Fibroblast of skin of scalp (primary cell): ENCODE measurements at regions not wholly inside any gene's neighbourhood (a gene's known extent, or its start where the extent isn't known, plus 50 kb on each side); places are given as distances from the start of the nearest gene placed in this dataset.

Experiments used
- DNase-seq: peaks from one replicate; pipeline ENCODE4 v3.0.0-alpha.2; 2013

- no peak for DNase-seq
Observed at GRCh38 chr1:38249001-38249400, 202.4 kb upstream of the POU3F1 start.

DNA sequence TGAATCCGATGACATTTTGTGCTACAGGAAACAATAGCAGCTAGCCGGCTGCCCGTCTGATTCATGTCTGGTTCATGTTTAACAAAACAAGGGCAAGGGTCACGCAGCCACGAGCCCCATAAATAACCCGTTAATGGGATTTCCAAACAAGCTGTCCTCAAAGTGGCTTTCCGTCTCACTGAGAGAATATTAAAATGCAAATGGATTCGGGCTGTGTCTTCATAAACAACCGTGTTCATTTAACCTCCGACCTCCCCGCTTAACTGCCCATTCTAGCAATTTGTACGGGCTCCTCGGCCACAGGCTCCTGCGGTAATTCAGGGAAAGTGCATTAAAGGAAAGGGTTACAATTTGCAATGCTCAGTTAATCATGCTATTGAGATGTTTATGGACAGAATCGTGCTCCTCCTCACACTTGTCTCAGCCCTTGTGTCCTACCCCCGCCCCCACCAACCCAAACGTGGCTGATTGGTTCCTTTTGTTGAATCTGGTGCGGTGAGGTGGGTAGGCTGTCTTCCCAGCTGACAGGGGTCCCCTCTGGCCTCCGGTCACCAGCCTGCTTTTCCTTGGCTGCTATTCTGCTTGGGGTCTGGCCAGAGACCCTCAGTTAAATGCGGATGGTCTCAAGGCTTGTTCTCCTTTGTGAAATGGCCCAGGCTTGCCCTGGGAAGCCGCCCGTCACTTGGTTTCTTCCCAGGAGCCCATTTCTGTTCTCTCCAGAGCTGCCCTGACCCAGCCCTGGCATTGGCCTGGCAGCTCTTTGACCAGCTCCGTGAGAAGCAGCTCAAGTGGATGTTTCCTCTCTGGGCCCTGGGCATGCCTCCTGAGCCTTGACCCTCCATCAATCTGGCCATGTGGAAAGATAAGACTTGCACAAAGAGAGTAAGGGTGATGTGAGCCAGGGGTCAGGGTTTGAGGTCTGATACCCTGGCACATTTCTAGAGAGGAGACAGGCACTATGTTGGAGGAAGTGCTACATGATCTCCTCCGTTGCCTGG is 200.7 kb upstream of the POU3F1 start:
- no peak for DNase-seq

DNA sequence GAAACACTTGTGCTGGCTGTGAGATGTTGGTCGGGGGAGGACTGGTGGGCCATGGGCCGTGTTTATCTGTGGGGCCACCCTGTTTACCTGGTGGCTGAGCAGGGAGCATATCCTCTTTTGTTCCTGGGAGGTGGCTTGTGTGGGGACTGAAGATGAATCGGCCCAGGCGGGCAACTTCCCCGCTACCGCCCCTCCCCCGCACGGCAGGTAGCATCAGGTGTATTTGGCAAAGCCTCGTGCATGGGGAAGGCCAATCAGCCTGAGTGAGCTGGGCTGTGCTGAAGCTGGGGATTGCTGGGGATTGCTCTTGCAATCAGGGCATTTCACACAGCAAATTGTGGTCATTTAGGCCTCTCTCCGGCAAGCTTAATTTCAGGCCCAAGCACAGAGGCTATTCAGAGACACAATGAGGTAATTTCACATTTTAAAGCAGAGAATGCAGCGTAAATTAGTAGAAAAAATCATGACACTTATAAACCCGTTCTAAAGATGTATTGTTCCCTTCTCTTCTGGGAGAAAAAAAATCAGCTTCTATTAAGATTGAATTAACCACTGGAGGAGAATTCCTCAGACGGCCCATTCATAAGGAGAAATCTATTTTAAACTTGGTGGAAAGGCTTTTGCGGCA is 197.7 kb upstream of the POU3F1 start:
- no peak for DNase-seq

DNA sequence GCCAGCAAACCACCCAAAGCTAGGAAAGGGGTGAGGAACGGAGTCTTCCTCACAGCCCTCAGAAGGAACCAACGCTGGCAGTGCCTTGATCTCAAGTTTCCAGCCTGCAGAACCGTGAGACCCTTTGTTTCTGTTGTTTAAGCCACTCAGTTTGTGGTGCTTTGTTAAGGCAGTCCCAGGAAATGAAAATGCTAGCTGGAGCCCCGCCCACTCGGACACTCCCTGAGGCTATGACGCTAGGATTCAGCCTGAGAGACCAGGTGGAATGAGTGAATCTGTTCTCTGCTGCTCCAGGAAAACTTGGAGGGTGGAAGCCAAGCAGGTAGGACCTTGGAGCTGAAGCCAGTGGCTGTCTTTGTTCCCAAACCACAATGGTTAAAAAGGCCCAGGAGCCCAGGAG is 196.5 kb upstream of the POU3F1 start:
- DNase-seq: no peak

- DNase-seq: no peak
Observed at GRCh38 chr1:38242506-38242905, 195.9 kb upstream of the POU3F1 start.

DNA sequence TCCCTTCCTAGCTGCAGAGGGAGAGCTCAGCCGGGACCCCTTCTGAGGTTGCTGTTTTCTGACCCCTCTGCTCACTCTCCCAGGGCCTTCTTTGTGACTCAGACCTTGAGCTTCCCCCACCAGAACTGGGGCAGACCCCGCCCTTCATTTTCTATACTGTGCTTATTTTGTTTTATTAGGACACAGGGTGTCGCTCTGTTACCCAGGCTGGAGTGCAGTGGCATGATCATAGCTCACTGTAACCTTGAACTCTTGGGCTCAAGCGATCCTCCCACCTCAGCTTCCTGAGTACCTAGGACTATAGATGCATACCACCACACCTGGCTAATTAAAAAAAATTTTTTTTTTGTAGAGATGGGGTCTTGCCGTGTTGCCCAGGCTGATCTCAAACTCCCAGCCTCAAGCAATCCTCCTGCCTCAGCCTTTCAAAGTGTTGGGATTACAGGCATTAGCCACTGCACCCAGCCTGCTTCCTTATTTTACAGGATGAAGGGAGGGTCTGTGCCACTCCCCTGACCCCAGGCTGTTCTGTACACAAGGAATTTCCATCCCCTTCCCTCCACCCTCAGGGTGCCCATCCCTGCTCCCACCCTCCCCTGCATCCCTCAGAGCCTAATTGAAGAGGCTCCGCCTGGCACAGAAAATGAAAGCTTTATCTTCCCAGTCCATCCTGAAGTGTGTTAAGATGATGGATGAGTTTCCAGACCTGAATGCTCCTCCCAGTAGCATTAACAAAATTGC is 195.2 kb upstream of the POU3F1 start:
- no peak for DNase-seq

GRCh38 chr1:38240618-38241017 is 194.0 kb upstream of the POU3F1 start:
- DNase-seq: no peak

DNA sequence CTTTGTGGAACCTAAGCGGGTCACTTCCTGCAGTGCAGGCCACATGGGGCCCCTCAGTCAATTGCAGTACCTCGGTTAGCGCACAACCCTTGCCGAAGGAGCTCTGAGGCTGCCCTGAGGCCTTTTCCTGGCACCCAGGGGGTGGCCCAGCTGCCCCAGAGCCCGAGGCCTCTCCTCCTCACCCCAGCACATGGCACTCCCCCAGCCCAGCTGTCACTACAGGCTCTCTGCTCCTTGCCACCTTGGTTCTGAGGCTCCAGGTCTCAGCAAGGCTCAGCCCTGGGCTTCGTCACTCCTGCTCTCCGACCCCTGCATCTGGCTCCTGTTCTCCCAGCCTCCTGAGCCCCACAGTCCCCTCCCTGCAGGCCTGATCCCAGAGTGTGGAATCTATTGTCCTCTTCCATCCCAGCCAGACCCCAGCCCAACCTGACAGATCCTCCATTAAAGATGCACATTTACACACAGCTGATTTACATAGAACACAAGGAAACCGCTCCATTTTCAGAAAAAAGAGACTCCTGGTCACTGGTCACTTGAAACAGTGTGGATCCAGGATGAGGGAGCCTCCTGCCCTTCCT is 192.8 kb upstream of the POU3F1 start:
- no peak for DNase-seq

DNA sequence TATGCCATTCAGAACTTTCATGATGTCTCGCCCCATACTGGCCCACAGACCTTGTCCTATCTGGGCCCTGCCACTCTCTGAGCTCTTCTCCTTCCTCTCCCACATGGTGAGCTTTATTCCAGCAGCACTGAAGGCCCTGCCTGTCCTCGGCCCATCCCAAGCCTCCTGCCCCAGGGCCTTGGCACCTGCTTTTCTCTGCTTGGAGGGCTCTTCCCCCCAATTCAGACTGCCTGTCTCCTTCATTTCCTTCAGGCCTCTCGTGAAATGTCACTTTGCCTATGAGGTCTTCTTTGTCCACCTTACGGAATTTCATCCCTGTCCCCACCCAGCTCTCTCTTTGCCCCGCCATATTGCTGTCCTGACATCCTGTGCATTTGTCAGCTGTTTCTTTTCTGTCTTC is 191.7 kb upstream of the POU3F1 start:
- DNase-seq: no peak

DNA sequence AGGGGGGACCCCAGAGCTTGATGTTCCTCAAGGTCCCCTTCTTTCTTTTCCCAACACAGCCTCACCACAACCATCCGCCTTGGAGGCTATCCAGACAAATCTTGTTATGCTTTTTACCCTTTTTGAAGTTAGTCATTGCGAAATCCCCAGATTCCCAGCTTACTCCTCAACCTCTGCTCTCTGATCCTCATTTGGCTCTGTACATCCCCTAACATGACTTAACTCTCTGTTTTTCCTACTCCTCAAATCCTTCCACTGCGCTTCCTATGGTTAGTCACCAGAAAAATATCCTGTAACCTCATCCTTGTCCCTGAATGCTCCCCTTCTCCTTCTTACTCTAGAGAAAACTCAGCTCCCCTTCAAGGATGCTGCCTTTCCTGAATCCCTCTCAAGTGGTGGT is 189.1 kb upstream of the POU3F1 start:
- peak; percentile 95 for DNase-seq

DNA sequence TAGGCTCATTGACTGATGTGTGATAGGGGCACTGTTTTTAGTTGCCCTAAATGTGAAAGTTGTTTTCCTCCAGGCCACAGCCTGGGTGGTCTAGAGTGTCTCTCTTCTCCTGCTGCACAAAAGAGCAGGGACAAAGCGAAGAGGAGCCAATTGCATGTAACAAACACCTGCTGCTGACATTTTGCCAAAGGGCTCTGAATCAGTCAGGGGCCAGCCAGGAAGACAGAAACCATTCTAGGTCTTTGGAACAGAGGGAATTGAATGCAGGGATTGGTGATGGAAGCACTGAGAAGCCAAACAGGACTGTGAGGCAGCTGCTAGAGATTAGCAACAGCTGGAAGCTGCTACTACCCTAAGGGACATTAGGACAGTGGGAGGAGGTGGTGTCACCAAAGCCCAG is 185.3 kb upstream of the POU3F1 start:
- DNase-seq: no peak

DNA sequence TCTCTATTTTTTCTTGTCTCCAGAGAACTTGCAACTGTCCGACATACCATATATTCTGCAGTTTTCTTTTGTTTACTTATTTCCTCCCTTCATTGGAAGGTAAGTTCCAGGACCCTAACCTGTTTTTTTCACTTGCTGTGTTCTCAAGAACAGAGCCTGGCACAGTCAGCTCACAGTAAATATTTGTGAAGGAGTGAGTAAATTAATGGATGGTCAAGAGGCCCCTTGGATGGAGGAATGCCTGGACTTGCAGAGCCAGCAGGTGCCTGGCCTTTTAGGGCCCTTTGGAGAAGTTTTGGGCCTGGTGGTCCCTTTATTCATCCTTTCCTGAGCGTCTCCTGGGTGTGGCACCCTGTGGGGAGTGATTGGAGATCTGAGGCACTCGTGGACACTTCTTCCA is 182.1 kb upstream of the POU3F1 start:
- DNase-seq: no peak

DNA sequence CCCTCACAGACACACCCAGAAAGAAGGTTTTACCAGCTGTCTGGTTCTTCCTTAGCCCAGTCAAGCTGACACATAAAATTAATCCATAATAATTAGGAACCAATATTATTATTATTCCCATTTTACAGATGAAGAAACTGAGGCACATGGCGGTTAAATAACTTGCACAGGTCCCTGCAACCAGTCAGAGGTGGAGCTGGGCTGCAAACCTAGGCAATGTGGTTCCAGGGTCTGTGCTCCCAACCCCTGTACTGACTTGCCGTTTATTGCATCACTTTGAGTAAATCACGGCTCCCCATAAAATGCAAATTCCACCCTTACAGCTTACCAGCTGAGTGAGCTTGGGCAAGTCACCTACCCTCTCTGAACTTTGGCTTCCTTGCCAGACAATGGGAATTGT is 179.2 kb upstream of the POU3F1 start:
- no peak for DNase-seq

- DNase-seq: no peak
Observed at GRCh38 chr1:38223391-38223790, 176.8 kb upstream of the POU3F1 start.

GRCh38 chr1:38222891-38223290 is 176.3 kb upstream of the POU3F1 start:
- peak; percentile 52 for DNase-seq

GRCh38 chr1:38221006-38221649 is 174.5 kb upstream of the POU3F1 start:
- DNase-seq: peak; percentile 97

GRCh38 chr1:38217316-38217715 is 170.7 kb upstream of the POU3F1 start:
- no peak for DNase-seq

DNA sequence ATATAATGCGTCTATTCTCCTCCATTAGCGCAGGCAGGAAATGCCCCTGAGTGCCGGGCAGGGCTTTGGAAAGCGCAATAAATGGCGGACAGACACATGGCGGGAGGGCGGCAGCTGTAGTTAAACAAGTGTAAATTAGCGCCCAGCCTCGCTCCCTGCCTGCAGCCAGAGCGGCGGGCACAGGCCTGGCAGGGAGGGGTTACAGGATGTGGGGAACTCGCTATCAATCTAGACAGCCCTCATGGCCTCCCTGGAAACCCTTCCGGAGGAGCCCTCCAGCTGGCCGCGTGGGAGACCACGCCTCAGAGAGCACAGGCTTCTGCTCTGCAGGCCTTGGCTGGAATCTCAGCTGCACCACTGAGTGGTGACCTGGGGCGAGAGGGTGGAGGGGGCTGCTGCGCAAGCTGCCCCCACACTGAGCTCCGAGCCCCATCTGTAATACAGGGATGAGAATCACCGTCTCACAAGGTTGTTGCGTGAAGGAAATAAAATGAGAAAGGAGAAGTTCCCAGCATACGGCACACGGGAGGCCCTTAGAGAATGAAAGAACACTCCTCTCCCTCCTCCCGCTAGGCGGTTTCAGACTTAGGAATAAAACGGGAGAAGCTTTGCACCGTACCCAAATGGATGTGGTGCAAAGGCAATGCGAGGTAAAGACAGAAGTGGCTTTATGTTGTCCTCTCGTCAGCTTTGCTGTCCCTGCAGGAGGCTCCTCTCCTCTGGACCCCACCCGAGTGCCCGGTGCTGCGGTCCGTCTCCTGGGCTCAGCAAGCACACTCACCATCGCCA is 167.2 kb upstream of the POU3F1 start:
- DNase-seq: no peak

GRCh38 chr1:38210895-38211177 is 164.2 kb upstream of the POU3F1 start:
- DNase-seq: no peak

- DNase-seq: no peak
Observed at GRCh38 chr1:38210021-38210894, 163.7 kb upstream of the POU3F1 start.
